ENCODE measurements at regions not wholly inside any gene's neighbourhood (a gene's known extent, or its start where the extent isn't known, plus 50 kb on each side); places are given as distances from the start of the nearest gene placed in this dataset.

- no peak for DNase-seq (ENCODE audit: low spot score)
- no peak for ATAC-seq (ENCODE audit: insufficient number of reproducible peaks, low FRiP score, low read depth)
- H3K9me3 ChIP-seq: no peaks in the 10 kb centered on the region
- H3K27ac ChIP-seq: no peak overlapping the region
- H3K36me3 ChIP-seq: no peaks in the 10 kb centered on the region
- no peaks in the 10 kb centered on the region for H3K27me3 ChIP-seq (replicated peaks; ENCODE audit: insufficient read depth)
- H3K4me1 ChIP-seq (ENCODE audit: control insufficient read depth in 1 of 2, low read depth in 2 of 2): no peaks in the 10 kb centered on the region
- H3K4me3 ChIP-seq: no peak overlapping the region
- no peak for TF ChIP-seq CTCF (IDR thresholded peaks at IDR 0.05)
Observed at GRCh38 chr1:105102371-105102770, 1352.7 kb downstream of the AMY1C start.

- no peak for TF ChIP-seq CTCF (IDR thresholded peaks at IDR 0.05)
- H3K4me3 ChIP-seq: no peak overlapping the region
- no peak for ATAC-seq (ENCODE audit: insufficient number of reproducible peaks, low FRiP score, low read depth)
- no peaks in the 10 kb centered on the region for H3K27me3 ChIP-seq (replicated peaks; ENCODE audit: insufficient read depth)
- H3K9me3 ChIP-seq: no peaks in the 10 kb centered on the region
- no peak for DNase-seq (ENCODE audit: low spot score)
- H3K36me3 ChIP-seq: no peaks in the 10 kb centered on the region
- H3K27ac ChIP-seq: no peak overlapping the region
- peaks cover 0 to 14% of the 10 kb centered on the region in 2 donors for H3K4me1 ChIP-seq (ENCODE audit: control insufficient read depth in 1 of 2, low read depth in 2 of 2)
Observed at GRCh38 chr1:105122041-105122440, 1372.3 kb downstream of the AMY1C start.

DNA sequence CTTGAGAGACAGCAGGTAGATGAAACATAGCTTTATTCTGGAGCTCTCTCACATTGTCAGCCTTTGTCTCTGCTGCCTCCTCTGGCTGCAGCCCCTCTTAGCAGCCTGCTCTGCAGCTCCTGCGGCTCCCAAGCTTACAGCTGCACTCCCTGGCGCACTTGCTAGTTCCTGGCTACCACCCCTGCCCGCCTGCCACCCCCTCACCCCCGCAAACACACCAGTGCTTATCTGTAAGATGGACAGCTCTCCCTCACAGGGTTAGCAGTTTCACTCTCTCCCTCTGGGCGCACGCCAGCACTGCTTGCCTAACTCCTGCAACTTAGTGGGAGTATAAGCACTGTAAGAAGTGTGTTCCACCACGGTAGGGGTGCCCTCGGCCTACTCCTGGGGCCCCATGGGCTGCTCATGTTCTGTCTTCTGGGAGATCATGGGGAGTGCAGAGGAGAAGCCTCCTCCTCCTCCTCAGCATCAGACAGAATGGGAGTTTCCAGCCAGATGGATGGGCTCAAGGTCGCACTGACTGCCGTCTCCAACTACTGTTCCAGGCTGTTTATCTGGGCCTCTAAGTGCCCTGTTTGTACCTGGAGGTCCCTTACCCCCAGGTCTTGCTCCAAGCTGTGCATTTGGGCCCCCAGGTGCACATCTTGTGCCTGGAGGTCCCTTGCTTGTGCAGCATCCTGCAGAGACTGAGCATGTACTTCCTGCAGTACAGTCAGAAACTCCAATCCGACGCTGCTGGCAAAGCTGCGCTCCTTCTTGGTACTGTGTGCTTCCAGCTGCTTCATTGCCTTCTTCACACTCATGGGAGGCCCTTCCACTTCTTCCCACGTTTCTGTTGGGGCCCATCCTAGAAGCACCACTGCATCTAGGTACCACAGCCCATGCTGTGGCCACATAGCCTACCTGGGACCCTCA is 1388.1 kb downstream of the AMY1C start:
- no peaks in the 10 kb centered on the region for H3K27me3 ChIP-seq (replicated peaks; ENCODE audit: insufficient read depth)
- no peaks in the 10 kb centered on the region for H3K9me3 ChIP-seq
- ATAC-seq (ENCODE audit: insufficient number of reproducible peaks, low FRiP score, low read depth) (no peak), DNase-seq (ENCODE audit: low spot score) (no peak)
- TF ChIP-seq CTCF (IDR thresholded peaks at IDR 0.05): no peak
- H3K4me3 ChIP-seq: no peak overlapping the region
- H3K36me3 ChIP-seq: no peaks in the 10 kb centered on the region
- no peak overlapping the region for H3K27ac ChIP-seq
- no peaks in the 10 kb centered on the region for H3K4me1 ChIP-seq (ENCODE audit: control insufficient read depth in 1 of 2, low read depth in 2 of 2)

DNA sequence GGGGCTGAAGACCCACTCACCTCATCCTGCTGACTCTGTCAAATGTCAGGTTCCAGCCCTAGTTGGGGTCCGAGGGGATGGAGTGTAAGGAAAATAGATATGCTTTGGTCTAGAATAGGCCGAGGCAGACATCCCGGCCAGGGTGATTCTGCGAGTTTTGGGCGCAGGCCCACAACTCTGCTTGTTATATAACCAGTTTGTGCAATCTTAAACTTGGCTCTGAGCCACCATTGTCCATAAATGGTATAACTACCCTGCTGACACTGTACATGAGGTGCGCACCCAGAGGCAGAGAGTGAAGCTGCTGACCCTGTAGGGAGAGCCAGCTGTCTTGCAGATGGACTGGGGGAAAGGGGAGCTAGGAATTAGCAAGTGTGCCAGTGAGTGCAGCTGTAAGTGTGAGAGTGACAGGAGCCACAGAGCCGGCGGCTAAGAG is 1388.8 kb downstream of the AMY1C start:
- H3K27ac ChIP-seq: no peak overlapping the region
- no peaks in the 10 kb centered on the region for H3K36me3 ChIP-seq
- TF ChIP-seq CTCF (IDR thresholded peaks at IDR 0.05): no peak
- H3K4me3 ChIP-seq: no peak overlapping the region
- H3K9me3 ChIP-seq: no peaks in the 10 kb centered on the region
- H3K4me1 ChIP-seq (ENCODE audit: control insufficient read depth in 1 of 2, low read depth in 2 of 2): no peaks in the 10 kb centered on the region
- no peak for DNase-seq (ENCODE audit: low spot score)
- no peak for ATAC-seq (ENCODE audit: insufficient number of reproducible peaks, low FRiP score, low read depth)
- no peaks in the 10 kb centered on the region for H3K27me3 ChIP-seq (replicated peaks; ENCODE audit: insufficient read depth)

DNA sequence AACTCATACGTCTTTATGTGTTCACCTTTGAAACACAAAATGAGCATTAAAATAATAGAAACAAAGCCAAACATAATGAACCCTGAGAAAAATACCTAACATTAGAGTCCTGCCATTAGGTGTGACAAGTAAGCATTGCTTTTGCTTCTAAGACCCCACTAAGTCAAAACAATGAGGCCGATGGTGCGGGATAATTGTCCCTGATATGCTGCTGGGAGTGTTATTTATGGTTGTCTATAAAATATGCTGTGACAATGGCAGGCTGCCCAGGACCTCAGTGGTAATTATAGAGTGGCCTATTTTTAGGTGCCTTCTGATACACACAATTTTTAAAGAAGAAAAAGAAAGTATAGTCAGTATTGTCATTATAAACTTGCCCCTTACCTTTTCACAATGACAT is 1423.1 kb downstream of the AMY1C start:
- Histone ChIP-seq H3K4me3 (no peak overlapping the region), H3K36me3 (no peaks in the 10 kb centered on the region), H3K27ac (no peak overlapping the region), H3K9me3 (no peaks in the 10 kb centered on the region), H3K4me1 (ENCODE audit: control insufficient read depth in 1 of 2, low read depth in 2 of 2) (no peaks in the 10 kb centered on the region), H3K27me3 (replicated peaks; ENCODE audit: insufficient read depth) (no peaks in the 10 kb centered on the region)
- DNase-seq (ENCODE audit: low spot score) (no peak), ATAC-seq (ENCODE audit: insufficient number of reproducible peaks, low FRiP score, low read depth) (no peak)
- TF ChIP-seq CTCF (IDR thresholded peaks at IDR 0.05): no peak

All from thoracic aorta (tissue), 2 donors.